ENCODE measurements at regions not wholly inside any gene's neighbourhood (a gene's known extent, or its start where the extent isn't known, plus 50 kb on each side); places are given as distances from the start of the nearest gene placed in this dataset.
"Not testable (repeated sequence)": the region's sequence is repeated elsewhere in the genome, so short reads cannot be mapped to it uniquely, and the experiment has no call there.

DNA sequence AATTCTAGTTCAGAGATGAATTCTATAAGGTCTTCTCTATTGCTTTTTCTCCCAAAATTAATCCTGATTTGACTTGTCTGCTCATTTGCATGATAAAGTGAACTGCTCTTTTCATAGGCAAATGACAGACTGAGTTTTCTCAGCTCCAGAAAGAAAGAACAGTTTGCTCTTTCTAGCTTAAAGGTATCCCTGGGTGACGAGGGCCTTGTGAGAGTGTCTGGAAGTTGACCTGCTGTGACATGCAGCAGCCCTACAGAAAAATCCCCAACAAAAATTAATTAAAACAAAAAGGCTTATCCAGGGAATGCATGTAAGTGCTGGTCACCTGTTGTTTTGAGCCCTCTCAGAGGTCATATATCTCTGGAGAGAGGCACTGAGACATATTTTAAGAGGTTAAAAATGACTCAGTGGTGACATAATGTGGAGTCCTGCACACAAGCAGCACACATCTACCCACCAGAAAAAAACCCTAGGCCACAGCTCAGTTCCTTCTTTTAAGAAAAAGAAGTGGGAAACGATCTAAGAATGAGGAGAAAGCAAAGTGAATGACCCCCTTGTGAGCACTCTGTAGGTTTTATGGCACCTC, 602.8 kb downstream of the TGIF2LX start:
- intact Hi-C loops (cut with micrococcal nuclease); BruUV-seq (replicated peaks); CTCF ChIA-PET (ENCODE audit: low intra/inter-chr PET ratio); H4K20me1 ChIP-seq (replicated peaks; ENCODE audit: control insufficient read depth, insufficient read depth, low read length); ATAC-seq; POLR2A ChIA-PET; H3K4me2 ChIP-seq (ENCODE audit: insufficient read depth, low read length); H3K4me3 ChIP-seq; H3K27me3 ChIP-seq (ENCODE audit: control insufficient read depth in 2 of 2, insufficient read depth in 2 of 2, low read length in 2 of 2); H3K27ac ChIP-seq (ENCODE audit: extremely low read depth, low read depth, low read length); H2AFZ ChIP-seq (ENCODE audit: low read depth, low read length); H3K4me1 ChIP-seq (replicated peaks in 1 of 2; ENCODE audit: control insufficient read depth in 2 of 2, insufficient read depth in 2 of 2, low read length in 2 of 2); H3K9me3 ChIP-seq (replicated peaks; ENCODE audit: control insufficient read depth, insufficient read depth, low read depth, low read length); H3K79me2 ChIP-seq (ENCODE audit: control insufficient read depth, insufficient read depth, low read length); H3K9me1 ChIP-seq (ENCODE audit: control insufficient read depth, insufficient read depth, low read length); H3K9ac ChIP-seq (ENCODE audit: insufficient read depth in 1 of 2, low read depth in 2 of 2, low read length in 2 of 2); H3K36me3 ChIP-seq (ENCODE audit: control insufficient read depth, insufficient read depth, low read length); in situ Hi-C loops (cut with MboI): not testable (repeated sequence)
- FAIRE-seq (peak; percentile 69), DNase-seq (ENCODE audit: extremely low read depth in 1 of 4, low spot score in 3 of 4) (peak in 1 of 4 experiments; percentile 2)
- no CpG with 5 or more reads among the region's 2 CpGs for WGBS (ENCODE audit: insufficient coverage, low coverage, missing lambda C conversion rate)
